ENCODE measurements at regions not wholly inside any gene's neighbourhood (a gene's known extent, or its start where the extent isn't known, plus 50 kb on each side); places are given as distances from the start of the nearest gene placed in this dataset.

- TF ChIP-seq EZH2 (IDR thresholded peaks at IDR 0.05; ENCODE audit: insufficient read depth, poor library complexity, severe bottlenecking) (no peak), EZH2phosphoT487 (IDR thresholded peaks at IDR 0.05; ENCODE audit: insufficient read depth, low read depth) (no peak)
Measured at GRCh38 chr3:126266850-126267168, 86.4 kb upstream of the ALDH1L1 start.

Measured in GM23248 (cell line).